ENCODE measurements at regions not wholly inside any gene's neighbourhood (a gene's known extent, or its start where the extent isn't known, plus 50 kb on each side); places are given as distances from the start of the nearest gene placed in this dataset.

DNA sequence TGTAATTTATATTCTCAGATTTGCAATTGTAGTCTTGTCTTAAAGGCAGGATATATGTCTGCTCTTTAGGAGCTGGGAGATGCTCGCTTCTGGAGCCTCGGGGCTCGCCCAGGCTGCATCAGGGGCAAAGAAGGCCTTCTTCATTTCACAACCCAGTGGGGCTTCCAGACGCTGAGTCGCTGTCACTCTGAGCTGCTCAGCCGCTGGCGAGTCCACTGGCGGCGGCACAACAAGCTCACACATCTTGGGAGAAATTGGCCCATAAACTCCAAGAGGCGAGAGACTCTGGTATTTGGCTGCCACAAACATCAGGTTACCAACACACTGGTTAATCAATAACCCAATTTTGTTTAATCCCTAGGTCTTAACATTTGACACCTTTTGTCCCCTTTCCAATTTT is 216.6 kb downstream of the ATG4C start:
- TF ChIP-seq, protein P1, sequence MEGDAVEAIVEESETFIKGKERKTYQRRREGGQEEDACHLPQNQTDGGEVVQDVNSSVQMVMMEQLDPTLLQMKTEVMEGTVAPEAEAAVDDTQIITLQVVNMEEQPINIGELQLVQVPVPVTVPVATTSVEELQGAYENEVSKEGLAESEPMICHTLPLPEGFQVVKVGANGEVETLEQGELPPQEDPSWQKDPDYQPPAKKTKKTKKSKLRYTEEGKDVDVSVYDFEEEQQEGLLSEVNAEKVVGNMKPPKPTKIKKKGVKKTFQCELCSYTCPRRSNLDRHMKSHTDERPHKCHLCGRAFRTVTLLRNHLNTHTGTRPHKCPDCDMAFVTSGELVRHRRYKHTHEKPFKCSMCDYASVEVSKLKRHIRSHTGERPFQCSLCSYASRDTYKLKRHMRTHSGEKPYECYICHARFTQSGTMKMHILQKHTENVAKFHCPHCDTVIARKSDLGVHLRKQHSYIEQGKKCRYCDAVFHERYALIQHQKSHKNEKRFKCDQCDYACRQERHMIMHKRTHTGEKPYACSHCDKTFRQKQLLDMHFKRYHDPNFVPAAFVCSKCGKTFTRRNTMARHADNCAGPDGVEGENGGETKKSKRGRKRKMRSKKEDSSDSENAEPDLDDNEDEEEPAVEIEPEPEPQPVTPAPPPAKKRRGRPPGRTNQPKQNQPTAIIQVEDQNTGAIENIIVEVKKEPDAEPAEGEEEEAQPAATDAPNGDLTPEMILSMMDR (conservative IDR thresholded peaks at IDR 0.05) = no peak
- no peak for TF ChIP-seq EZH2 (IDR thresholded peaks at IDR 0.05; ENCODE audit: low read depth)
